Liver (tissue), 3 donors: ENCODE measurements at regions not wholly inside any gene's neighbourhood (a gene's known extent, or its start where the extent isn't known, plus 50 kb on each side); places are given as distances from the start of the nearest gene placed in this dataset.

ENCODE experiments used
- EGR1 ChIP-seq, 2 donors: IDR thresholded peaks; 2 replicates each; pipeline ENCODE4 v1.6.1; 2016 to 2018; ENCODE audit warnings: antibody characterized with exemption in 2 of 2, low read depth in 2 of 2
- FOXA1 ChIP-seq: IDR thresholded peaks from 2 replicates; pipeline ENCODE4 v1.6.1; 2016; ENCODE audit warnings: antibody characterized with exemption
- HNF4G ChIP-seq: IDR thresholded peaks from 2 replicates; pipeline ENCODE4 v1.6.1; 2016; ENCODE audit warnings: antibody characterized with exemption
- RAD21 ChIP-seq, 2 donors: IDR thresholded peaks; 2 replicates each; pipeline ENCODE4 v1.6.1; 2016; ENCODE audit warnings: antibody characterized with exemption in 2 of 2, mild to moderate bottlenecking in 2 of 2
- SP1 ChIP-seq: IDR thresholded peaks from 2 replicates; pipeline ENCODE4 v1.6.1; 2018; ENCODE audit warnings: antibody characterized with exemption, mild to moderate bottlenecking
- TAF1 ChIP-seq: conservative IDR thresholded peaks from 2 replicates; pipeline ENCODE4 v1.6.1; 2016; ENCODE audit warnings: antibody characterized with exemption, mild to moderate bottlenecking
- YY1 ChIP-seq: IDR thresholded peaks from 2 replicates; pipeline ENCODE4 v1.6.1; 2016; ENCODE audit warnings: antibody characterized with exemption, mild to moderate bottlenecking
- TF ChIP-seq, protein P1 (sequence below): fragments of 150-350 bp; IDR thresholded peaks from 2 replicates; pipeline ENCODE4 v1.5.1; 2017; ENCODE audit warnings: improper control_type of control experiment, low read depth, low read length; ENCODE audit not compliant: missing input control
- TF ChIP-seq, protein P2 (sequence below): IDR thresholded peaks from 2 replicates; pipeline ENCODE4 v1.6.1; 2016; ENCODE audit warnings: antibody characterized with exemption
- TF ChIP-seq, protein P3 (sequence below): IDR thresholded peaks from 2 replicates; pipeline ENCODE4 v1.6.1; 2016; ENCODE audit warnings: antibody characterized with exemption
- TF ChIP-seq, protein P4 (sequence below): IDR thresholded peaks from 2 replicates; pipeline ENCODE4 v1.6.1; 2016; ENCODE audit warnings: antibody characterized with exemption, mild to moderate bottlenecking
- donor health status: healthy.
- donor health status: healthy.

DNA sequence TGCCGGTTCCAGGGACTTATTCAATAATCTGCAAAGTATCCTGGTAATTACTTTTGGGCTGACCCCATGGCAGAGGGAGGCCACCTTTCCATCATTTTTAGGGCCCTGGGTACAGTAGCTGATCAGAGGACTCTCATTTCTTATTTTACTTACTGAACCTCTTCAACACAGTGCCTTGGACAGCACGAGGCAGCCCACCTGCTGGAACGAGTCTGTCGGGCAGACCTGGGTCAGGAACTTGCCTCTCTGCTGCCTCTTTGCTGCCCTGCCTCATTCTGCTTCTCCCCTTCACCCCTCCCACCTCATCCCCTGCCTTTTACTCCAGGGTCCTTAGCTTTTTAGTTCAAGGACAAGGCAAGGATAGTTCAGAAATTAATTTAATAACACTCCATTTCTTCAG lies 204.5 kb downstream of the CSNK2A3 start:
- TF ChIP-seq, protein P1, sequence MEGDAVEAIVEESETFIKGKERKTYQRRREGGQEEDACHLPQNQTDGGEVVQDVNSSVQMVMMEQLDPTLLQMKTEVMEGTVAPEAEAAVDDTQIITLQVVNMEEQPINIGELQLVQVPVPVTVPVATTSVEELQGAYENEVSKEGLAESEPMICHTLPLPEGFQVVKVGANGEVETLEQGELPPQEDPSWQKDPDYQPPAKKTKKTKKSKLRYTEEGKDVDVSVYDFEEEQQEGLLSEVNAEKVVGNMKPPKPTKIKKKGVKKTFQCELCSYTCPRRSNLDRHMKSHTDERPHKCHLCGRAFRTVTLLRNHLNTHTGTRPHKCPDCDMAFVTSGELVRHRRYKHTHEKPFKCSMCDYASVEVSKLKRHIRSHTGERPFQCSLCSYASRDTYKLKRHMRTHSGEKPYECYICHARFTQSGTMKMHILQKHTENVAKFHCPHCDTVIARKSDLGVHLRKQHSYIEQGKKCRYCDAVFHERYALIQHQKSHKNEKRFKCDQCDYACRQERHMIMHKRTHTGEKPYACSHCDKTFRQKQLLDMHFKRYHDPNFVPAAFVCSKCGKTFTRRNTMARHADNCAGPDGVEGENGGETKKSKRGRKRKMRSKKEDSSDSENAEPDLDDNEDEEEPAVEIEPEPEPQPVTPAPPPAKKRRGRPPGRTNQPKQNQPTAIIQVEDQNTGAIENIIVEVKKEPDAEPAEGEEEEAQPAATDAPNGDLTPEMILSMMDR = no peak
- TF ChIP-seq, protein P2, sequence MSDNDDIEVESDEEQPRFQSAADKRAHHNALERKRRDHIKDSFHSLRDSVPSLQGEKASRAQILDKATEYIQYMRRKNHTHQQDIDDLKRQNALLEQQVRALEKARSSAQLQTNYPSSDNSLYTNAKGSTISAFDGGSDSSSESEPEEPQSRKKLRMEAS = no peak
- no peak for TF ChIP-seq FOXA1
- TF ChIP-seq HNF4G = no peak
- TF ChIP-seq, protein P3, sequence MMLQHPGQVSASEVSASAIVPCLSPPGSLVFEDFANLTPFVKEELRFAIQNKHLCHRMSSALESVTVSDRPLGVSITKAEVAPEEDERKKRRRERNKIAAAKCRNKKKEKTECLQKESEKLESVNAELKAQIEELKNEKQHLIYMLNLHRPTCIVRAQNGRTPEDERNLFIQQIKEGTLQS = no peak
- TF ChIP-seq RAD21 (IDR thresholded peaks at IDR 0.05) = no peak
- no peak for TF ChIP-seq SP1
- no peak for TF ChIP-seq EGR1 (IDR thresholded peaks at IDR 0.05; ENCODE audit: low read depth in 2 of 2)
- TF ChIP-seq, protein P4, sequence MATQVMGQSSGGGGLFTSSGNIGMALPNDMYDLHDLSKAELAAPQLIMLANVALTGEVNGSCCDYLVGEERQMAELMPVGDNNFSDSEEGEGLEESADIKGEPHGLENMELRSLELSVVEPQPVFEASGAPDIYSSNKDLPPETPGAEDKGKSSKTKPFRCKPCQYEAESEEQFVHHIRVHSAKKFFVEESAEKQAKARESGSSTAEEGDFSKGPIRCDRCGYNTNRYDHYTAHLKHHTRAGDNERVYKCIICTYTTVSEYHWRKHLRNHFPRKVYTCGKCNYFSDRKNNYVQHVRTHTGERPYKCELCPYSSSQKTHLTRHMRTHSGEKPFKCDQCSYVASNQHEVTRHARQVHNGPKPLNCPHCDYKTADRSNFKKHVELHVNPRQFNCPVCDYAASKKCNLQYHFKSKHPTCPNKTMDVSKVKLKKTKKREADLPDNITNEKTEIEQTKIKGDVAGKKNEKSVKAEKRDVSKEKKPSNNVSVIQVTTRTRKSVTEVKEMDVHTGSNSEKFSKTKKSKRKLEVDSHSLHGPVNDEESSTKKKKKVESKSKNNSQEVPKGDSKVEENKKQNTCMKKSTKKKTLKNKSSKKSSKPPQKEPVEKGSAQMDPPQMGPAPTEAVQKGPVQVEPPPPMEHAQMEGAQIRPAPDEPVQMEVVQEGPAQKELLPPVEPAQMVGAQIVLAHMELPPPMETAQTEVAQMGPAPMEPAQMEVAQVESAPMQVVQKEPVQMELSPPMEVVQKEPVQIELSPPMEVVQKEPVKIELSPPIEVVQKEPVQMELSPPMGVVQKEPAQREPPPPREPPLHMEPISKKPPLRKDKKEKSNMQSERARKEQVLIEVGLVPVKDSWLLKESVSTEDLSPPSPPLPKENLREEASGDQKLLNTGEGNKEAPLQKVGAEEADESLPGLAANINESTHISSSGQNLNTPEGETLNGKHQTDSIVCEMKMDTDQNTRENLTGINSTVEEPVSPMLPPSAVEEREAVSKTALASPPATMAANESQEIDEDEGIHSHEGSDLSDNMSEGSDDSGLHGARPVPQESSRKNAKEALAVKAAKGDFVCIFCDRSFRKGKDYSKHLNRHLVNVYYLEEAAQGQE = no peak
- no peak for TF ChIP-seq TAF1
- no peak for TF ChIP-seq YY1
